ENCODE measurements at regions not wholly inside any gene's neighbourhood (a gene's known extent, or its start where the extent isn't known, plus 50 kb on each side); places are given as distances from the start of the nearest gene placed in this dataset.

DNA sequence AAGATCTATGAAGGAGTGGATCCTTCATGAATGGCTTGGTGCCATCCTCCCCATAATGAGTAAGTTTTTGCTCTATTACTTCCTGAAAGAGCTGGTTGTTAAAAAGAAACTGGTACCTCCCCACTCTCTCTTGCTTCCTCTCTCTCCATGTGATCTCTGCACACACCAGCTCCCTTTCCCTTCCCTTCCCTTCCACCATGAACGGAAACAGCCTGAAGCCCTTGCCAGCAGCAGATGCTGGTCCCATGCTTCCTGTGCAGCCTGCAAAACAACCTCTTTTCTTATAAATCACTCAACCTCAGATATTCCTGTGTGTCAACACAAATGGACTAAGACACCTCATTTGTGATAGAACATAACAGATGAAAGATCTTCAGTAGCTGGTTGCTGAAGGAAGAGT is 303.5 kb upstream of the ACVR2A start:
- Histone ChIP-seq H3K4me3 (ENCODE audit: low read depth, low read length) (no peak overlapping the region), H3K27me3 (ENCODE audit: control insufficient read depth, insufficient read depth, low read length) (no peaks in the 10 kb centered on the region), H3K9ac (ENCODE audit: low read depth, low read length) (no peak overlapping the region), H3K27ac (ENCODE audit: low read depth, low read length) (no peak overlapping the region), H3K4me1 (ENCODE audit: control insufficient read depth, insufficient read depth, low read length) (no peaks in the 10 kb centered on the region), H3K36me3 (ENCODE audit: control insufficient read depth, insufficient read depth, low read length) (no peaks in the 10 kb centered on the region), H3K9me3 (ENCODE audit: control insufficient read depth, insufficient read depth, low read length) (no peaks in the 10 kb centered on the region)

DNA sequence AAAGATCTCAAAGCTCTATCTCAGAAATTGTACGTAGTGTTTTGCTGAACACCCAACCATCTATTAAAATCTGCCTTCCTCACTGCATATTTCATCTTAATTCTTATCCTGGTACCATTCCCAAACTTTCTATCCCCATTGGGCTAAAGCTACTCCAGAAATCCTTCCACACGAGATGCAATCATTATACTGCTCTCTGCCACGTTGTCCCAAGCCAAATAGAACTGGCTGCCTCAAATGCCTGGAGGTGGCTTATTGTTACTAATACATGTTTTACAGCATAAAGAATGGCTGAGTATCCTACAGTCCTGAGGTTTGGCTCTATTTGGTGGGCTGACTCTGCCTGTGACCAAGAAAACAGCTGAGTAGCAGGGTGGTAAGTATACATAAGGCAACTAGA is 306.0 kb upstream of the ACVR2A start:
- no peaks in the 10 kb centered on the region for H3K27me3 ChIP-seq (ENCODE audit: control insufficient read depth, insufficient read depth, low read length)
- no peak overlapping the region for H3K9ac ChIP-seq (ENCODE audit: low read depth, low read length)
- H3K4me1 ChIP-seq (ENCODE audit: control insufficient read depth, insufficient read depth, low read length), result no peaks in the 10 kb centered on the region

DNA sequence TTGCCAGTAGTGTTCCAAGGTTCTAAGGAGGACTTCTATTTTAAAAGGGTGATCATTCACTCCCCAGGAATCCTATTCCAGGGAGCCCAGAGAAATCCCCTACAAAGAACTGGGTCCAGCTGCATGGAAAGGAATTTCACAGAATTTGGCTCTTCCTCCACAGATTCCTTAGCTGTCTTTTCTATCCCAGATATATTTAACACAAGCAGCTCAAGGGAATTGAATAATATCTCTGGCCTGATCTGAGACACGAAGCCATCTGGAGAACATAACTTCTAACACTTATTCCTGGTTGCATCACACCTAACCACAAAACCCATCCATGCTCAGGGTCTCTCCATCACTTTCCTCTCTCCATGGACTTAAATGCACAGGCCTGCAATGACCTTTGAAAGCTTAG is 306.7 kb upstream of the ACVR2A start:
- H3K4me1 ChIP-seq (ENCODE audit: control insufficient read depth, insufficient read depth, low read length), result no peaks in the 10 kb centered on the region
- H3K36me3 ChIP-seq (ENCODE audit: control insufficient read depth, insufficient read depth, low read length), result no peaks in the 10 kb centered on the region
- H3K4me3 ChIP-seq (ENCODE audit: low read depth, low read length), result no peak overlapping the region
- H3K27me3 ChIP-seq (ENCODE audit: control insufficient read depth, insufficient read depth, low read length), result no peaks in the 10 kb centered on the region
- H3K27ac ChIP-seq (ENCODE audit: low read depth, low read length), result no peak overlapping the region
- H3K9me3 ChIP-seq (ENCODE audit: control insufficient read depth, insufficient read depth, low read length), result no peaks in the 10 kb centered on the region
- no peak overlapping the region for H3K9ac ChIP-seq (ENCODE audit: low read depth, low read length)

More for the DNA sequence above, 306.0 kb upstream of the ACVR2A start:
- Histone ChIP-seq H3K27ac (ENCODE audit: low read depth, low read length) (no peak overlapping the region), H3K4me3 (ENCODE audit: low read depth, low read length) (no peak overlapping the region), H3K36me3 (ENCODE audit: control insufficient read depth, insufficient read depth, low read length) (no peaks in the 10 kb centered on the region), H3K9me3 (ENCODE audit: control insufficient read depth, insufficient read depth, low read length) (no peaks in the 10 kb centered on the region)

DNA sequence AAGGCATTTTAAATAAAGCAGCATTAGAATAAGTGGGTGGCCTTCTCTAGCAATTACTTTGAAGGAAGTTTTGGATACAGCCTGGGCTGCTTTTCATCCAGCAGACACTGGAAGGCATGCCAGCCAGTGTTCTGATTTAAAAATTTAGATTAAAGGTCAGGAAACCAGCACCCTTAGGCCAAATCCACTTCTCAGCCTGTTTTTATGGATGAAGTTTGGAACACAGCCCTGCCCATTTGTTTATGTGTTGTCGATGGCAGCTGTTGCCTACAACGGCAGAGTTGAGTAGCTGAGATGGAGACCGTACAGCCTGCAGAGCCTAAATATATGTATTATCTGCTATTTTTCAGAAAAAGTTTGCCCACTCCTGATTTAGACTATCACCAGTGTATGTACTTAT is 313.6 kb upstream of the ACVR2A start:
- no peaks in the 10 kb centered on the region for H3K9me3 ChIP-seq (ENCODE audit: control insufficient read depth, insufficient read depth, low read length)
- no peaks in the 10 kb centered on the region for H3K27me3 ChIP-seq (ENCODE audit: control insufficient read depth, insufficient read depth, low read length)
- no peak overlapping the region for H3K9ac ChIP-seq (ENCODE audit: low read depth, low read length)
- no peaks in the 10 kb centered on the region for H3K4me1 ChIP-seq (ENCODE audit: control insufficient read depth, insufficient read depth, low read length)
- H3K4me3 ChIP-seq (ENCODE audit: low read depth, low read length), result no peak overlapping the region
- no peaks in the 10 kb centered on the region for H3K36me3 ChIP-seq (ENCODE audit: control insufficient read depth, insufficient read depth, low read length)
- no peak overlapping the region for H3K27ac ChIP-seq (ENCODE audit: low read depth, low read length)

DNA sequence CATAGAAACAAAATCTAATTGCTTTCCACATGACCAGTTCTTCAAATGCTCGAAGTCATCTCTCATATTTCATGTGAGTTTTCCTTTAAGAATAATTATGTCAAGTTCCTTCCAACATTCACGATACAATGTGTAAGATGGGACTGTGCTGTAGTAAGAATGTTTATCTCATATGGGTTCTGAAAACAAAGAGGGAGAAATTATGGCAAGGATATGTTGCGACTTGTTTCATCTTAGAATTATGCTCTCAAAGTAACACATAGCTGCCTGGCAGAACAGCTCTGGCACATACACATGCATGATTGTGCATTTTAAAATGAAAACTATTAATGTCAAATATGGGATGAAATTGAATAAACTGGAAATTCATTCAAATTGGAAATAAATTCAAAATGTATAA is 314.8 kb upstream of the ACVR2A start:
- Histone ChIP-seq H3K9ac (ENCODE audit: low read depth, low read length) (no peak overlapping the region), H3K4me1 (ENCODE audit: control insufficient read depth, insufficient read depth, low read length) (no peaks in the 10 kb centered on the region), H3K27me3 (ENCODE audit: control insufficient read depth, insufficient read depth, low read length) (no peaks in the 10 kb centered on the region), H3K9me3 (ENCODE audit: control insufficient read depth, insufficient read depth, low read length) (no peaks in the 10 kb centered on the region), H3K36me3 (ENCODE audit: control insufficient read depth, insufficient read depth, low read length) (no peaks in the 10 kb centered on the region), H3K4me3 (ENCODE audit: low read depth, low read length) (no peak overlapping the region), H3K27ac (ENCODE audit: low read depth, low read length) (no peak overlapping the region)

DNA sequence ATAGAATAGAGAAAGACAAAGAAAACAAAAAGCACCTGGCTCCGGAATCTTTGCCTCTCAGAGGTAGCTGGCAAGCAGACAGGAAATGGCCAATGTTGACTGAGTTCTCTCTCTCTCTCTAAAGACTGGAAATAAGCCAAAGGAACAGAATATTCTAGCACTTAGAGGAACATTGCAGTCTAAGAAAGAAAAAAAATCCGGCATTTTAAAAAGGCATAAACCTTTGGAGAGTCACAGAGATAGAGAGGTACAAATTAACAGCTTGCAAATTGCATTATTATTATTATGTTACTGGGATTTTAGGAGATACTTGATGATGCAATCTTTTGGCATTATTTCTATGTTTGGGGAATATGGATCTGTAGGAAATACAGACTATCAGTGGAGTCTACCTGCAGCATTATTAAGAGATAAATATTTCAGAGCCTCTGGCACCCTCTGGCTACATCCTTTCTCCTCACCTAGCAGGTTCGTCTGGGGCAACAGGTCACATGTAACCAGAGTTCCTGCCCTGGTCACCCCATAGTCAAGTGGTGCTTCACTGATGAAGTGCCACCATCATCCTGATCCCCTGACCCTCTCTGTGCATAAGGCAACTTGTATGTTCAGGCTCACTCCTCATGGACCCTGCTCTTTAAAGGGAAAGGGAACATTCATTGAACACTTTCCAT is 318.9 kb upstream of the ACVR2A start:
- no peak overlapping the region for H3K9ac ChIP-seq (ENCODE audit: low read depth, low read length)
- H3K4me3 ChIP-seq (ENCODE audit: low read depth, low read length), result no peak overlapping the region
- no peaks in the 10 kb centered on the region for H3K4me1 ChIP-seq (ENCODE audit: control insufficient read depth, insufficient read depth, low read length)
- no peaks in the 10 kb centered on the region for H3K9me3 ChIP-seq (ENCODE audit: control insufficient read depth, insufficient read depth, low read length)
- no peak overlapping the region for H3K27ac ChIP-seq (ENCODE audit: low read depth, low read length)
- H3K36me3 ChIP-seq (ENCODE audit: control insufficient read depth, insufficient read depth, low read length), result no peaks in the 10 kb centered on the region
- H3K27me3 ChIP-seq (ENCODE audit: control insufficient read depth, insufficient read depth, low read length), result no peaks in the 10 kb centered on the region

DNA sequence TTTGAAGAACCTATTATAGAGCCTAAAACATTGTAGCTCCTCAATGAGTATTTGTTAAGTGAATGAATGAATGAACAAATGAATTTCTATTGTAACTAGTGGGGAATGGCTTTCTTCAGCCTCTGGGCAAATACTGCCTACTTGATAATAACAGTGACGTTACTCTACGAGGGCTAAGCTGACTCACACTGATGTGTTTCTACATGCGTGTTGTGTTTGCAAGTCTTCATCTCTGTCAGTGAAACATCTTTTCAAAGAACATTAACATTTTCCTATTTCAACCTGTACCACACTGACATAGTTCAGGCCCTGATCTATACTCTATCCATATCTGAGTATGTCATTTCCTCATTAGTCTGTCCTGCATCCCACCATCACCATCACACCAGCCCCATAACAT is 319.9 kb upstream of the ACVR2A start:
- Histone ChIP-seq H3K4me3 (ENCODE audit: low read depth, low read length) (no peak overlapping the region), H3K27me3 (ENCODE audit: control insufficient read depth, insufficient read depth, low read length) (no peaks in the 10 kb centered on the region), H3K9ac (ENCODE audit: low read depth, low read length) (no peak overlapping the region), H3K36me3 (ENCODE audit: control insufficient read depth, insufficient read depth, low read length) (no peaks in the 10 kb centered on the region), H3K4me1 (ENCODE audit: control insufficient read depth, insufficient read depth, low read length) (no peaks in the 10 kb centered on the region), H3K9me3 (ENCODE audit: control insufficient read depth, insufficient read depth, low read length) (no peaks in the 10 kb centered on the region), H3K27ac (ENCODE audit: low read depth, low read length) (no peak overlapping the region)

DNA sequence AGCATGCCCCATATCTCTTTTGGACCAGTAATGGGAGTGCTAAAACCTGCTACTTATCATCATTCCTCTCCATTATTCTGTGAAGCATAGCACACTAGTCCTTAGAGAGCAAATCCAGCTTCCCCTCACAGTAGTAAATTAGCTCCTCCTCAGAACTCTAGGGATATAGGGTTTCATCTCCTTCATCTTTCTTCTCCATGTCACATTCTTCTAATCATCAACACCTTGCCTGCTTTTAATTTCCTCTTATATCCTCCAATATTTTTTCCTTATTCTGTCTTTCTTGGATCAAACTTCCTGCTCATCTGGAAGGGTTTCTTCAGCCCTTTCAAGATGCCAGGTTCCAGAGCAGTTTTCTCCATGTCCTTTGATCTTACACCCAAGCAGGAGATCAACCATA is 321.4 kb upstream of the ACVR2A start:
- Histone ChIP-seq H3K27ac (ENCODE audit: low read depth, low read length) (no peak overlapping the region), H3K9me3 (ENCODE audit: control insufficient read depth, insufficient read depth, low read length) (no peaks in the 10 kb centered on the region)

DNA sequence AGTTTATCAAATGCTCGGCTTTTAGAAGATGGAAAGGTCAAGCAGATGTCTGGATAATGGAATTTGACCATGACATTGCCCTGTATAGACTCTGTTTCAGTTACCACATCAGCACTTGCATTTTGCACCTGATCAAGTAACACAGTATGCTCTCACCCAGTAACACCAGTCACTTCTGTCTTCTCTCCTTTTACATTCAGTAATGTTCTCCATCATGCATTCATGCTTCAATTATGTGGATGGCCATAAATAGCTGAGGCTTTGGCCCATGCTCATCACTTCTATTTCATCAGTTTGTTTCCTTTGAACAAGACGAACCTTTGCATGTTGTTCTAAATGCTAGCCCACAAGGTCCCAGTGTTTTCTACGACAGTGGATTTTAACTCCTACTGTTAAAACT is 322.9 kb upstream of the ACVR2A start:
- Histone ChIP-seq H3K27me3 (ENCODE audit: control insufficient read depth, insufficient read depth, low read length) (no peaks in the 10 kb centered on the region), H3K4me1 (ENCODE audit: control insufficient read depth, insufficient read depth, low read length) (no peaks in the 10 kb centered on the region), H3K9me3 (ENCODE audit: control insufficient read depth, insufficient read depth, low read length) (no peaks in the 10 kb centered on the region), H3K36me3 (ENCODE audit: control insufficient read depth, insufficient read depth, low read length) (no peaks in the 10 kb centered on the region), H3K4me3 (ENCODE audit: low read depth, low read length) (no peak overlapping the region), H3K9ac (ENCODE audit: low read depth, low read length) (no peak overlapping the region), H3K27ac (ENCODE audit: low read depth, low read length) (no peak overlapping the region)

More for the DNA sequence above, 321.4 kb upstream of the ACVR2A start:
- Histone ChIP-seq H3K9ac (ENCODE audit: low read depth, low read length) (no peak overlapping the region), H3K4me3 (ENCODE audit: low read depth, low read length) (no peak overlapping the region), H3K27me3 (ENCODE audit: control insufficient read depth, insufficient read depth, low read length) (no peaks in the 10 kb centered on the region), H3K36me3 (ENCODE audit: control insufficient read depth, insufficient read depth, low read length) (no peaks in the 10 kb centered on the region), H3K4me1 (ENCODE audit: control insufficient read depth, insufficient read depth, low read length) (no peaks in the 10 kb centered on the region)

DNA sequence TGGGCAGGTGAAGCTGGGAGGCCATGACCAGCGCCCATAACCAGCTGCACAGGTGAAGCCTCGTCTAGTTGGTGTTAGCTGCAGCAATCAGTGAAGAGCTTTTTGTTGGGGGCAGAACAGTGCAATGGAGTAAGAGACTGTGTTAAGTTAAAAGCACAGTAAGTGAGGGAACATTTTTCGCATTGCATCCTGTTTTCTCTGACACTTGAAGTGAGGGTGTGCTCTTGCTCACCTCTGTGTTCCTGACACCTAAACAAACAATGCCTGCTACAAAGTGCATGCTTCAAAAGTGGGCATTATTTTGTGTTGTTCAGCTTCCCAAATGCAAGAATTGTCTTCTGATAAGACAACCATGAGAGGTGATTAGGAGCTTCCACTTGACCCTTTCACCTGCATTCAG is 324.0 kb upstream of the ACVR2A start:
- Histone ChIP-seq H3K9ac (ENCODE audit: low read depth, low read length) (no peak overlapping the region), H3K4me3 (ENCODE audit: low read depth, low read length) (no peak overlapping the region)

DNA sequence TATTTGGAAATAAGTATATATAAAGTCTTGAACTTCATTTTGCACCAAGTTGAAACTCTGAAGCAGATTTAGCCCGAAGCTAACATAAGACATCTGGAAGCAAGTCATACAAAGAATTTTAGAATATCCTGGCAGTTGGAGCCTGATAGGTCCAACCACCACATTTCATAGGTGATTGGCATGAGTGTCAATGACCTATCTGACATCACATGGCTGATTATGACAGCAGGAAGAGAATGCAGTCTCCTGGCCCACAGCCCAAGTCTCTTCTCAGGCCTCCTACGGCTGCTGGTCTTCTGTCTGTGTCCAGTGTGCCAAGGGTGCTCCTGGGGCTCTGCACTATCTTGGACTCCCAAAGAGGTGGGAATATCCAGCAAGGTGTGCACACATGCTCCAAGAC is 325.7 kb upstream of the ACVR2A start:
- no peak overlapping the region for H3K9ac ChIP-seq (ENCODE audit: low read depth, low read length)
- no peaks in the 10 kb centered on the region for H3K4me1 ChIP-seq (ENCODE audit: control insufficient read depth, insufficient read depth, low read length)
- H3K27ac ChIP-seq (ENCODE audit: low read depth, low read length), result no peak overlapping the region
- no peak overlapping the region for H3K4me3 ChIP-seq (ENCODE audit: low read depth, low read length)
- H3K27me3 ChIP-seq (ENCODE audit: control insufficient read depth, insufficient read depth, low read length), result no peaks in the 10 kb centered on the region
- no peaks in the 10 kb centered on the region for H3K36me3 ChIP-seq (ENCODE audit: control insufficient read depth, insufficient read depth, low read length)
- H3K9me3 ChIP-seq (ENCODE audit: control insufficient read depth, insufficient read depth, low read length), result no peaks in the 10 kb centered on the region

More for the DNA sequence above, 324.0 kb upstream of the ACVR2A start:
- Histone ChIP-seq H3K9me3 (ENCODE audit: control insufficient read depth, insufficient read depth, low read length) (no peaks in the 10 kb centered on the region), H3K27ac (ENCODE audit: low read depth, low read length) (no peak overlapping the region), H3K36me3 (ENCODE audit: control insufficient read depth, insufficient read depth, low read length) (no peaks in the 10 kb centered on the region), H3K4me1 (ENCODE audit: control insufficient read depth, insufficient read depth, low read length) (no peaks in the 10 kb centered on the region), H3K27me3 (ENCODE audit: control insufficient read depth, insufficient read depth, low read length) (no peaks in the 10 kb centered on the region)

All from HUES48 (cell line).